GM12891 (cell line): ENCODE measurements at regions not wholly inside any gene's neighbourhood (a gene's known extent, or its start where the extent isn't known, plus 50 kb on each side); places are given as distances from the start of the nearest gene placed in this dataset.

Source experiments
- DNase-seq: peaks from one replicate; pipeline ENCODE4 v3.0.0; 2011; ENCODE audit warnings: low spot score; ENCODE audit not compliant: insufficient read length
- FAIRE-seq: peaks from 2 replicates; lab custom pipeline; 2011; peaks lifted over from hg19 to GRCh38; lab: Jason Lieb, UNC
- PAX5 ChIP-seq: IDR thresholded peaks from 2 replicates; pipeline ENCODE4 v1.6.1; 2011; ENCODE audit warnings: low read length, moderate library complexity, mild to moderate bottlenecking; ENCODE audit not compliant: insufficient read depth, severe bottlenecking
- POLR2A ChIP-seq: IDR thresholded peaks from 2 replicates; pipeline ENCODE4 v1.6.1; 2011; ENCODE audit warnings: low read depth, low read length, control low read depth
- POLR2AphosphoS5 ChIP-seq: IDR thresholded peaks from 2 replicates; pipeline ENCODE4 v1.6.1; 2011; ENCODE audit warnings: low read depth, low read length, control low read depth
- POU2F2 ChIP-seq: IDR thresholded peaks from 2 replicates; pipeline ENCODE4 v1.6.1; 2011; ENCODE audit warnings: low read depth, mild to moderate bottlenecking, control low read depth, low read length, moderate library complexity
- SPI1 ChIP-seq: IDR thresholded peaks from 2 replicates; pipeline ENCODE4 v1.6.1; 2011; ENCODE audit warnings: low read depth, low read length, control low read depth
- TAF1 ChIP-seq: IDR thresholded peaks from 2 replicates; pipeline ENCODE4 v1.6.1; 2011; ENCODE audit warnings: low read depth, low read length, control low read depth

DNA sequence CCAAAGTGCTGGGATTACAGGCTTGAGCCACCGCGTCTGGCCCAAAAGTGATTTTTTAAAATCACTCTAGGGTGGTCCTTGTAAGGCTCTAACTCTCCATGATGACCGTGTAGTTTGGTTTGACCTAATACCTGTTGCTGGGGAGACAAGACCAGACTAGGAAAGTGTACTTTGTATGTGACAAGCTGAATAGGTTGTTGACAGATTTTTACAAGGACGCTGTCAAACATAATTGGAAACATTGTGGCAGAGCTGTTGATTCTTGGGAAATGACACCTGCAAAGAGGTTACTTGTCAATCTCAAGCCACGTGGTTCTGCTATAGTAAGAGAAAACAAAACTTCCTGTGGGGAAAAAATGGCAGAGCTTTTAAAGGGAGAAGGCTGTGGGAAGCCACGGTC, 802.4 kb upstream of the HS3ST1 start:
- DNase-seq: no peak

DNA sequence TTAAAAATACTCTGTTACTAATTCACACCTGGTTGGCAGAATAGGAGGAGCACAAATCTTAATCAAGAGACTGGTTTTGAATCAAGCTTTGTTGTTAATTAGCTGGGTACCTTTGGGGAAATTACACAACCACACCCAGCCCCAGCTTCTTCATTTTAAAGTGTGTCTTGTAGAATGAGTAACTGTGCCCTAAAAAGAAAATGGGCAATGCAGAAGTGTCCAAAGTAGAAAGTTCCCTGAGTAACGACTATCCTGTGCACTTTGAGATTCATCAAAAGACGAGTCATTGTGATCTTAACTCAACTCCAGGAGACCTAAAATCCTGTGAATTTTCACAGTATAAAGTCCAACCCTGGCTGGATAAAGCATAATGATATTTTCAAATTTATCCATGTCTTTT, 792.3 kb upstream of the HS3ST1 start:
- DNase-seq: no peak
- TF ChIP-seq POLR2AphosphoS5 (no peak), TAF1 (no peak), SPI1 (no peak), PAX5 (no peak), POU2F2 (no peak), POLR2A (no peak)
- FAIRE-seq: no peak

More for the DNA sequence above, 802.4 kb upstream of the HS3ST1 start:
- TF ChIP-seq POLR2AphosphoS5 (no peak), PAX5 (no peak), POU2F2 (no peak), TAF1 (no peak), SPI1 (no peak), POLR2A (no peak)
- no peak for FAIRE-seq

DNA sequence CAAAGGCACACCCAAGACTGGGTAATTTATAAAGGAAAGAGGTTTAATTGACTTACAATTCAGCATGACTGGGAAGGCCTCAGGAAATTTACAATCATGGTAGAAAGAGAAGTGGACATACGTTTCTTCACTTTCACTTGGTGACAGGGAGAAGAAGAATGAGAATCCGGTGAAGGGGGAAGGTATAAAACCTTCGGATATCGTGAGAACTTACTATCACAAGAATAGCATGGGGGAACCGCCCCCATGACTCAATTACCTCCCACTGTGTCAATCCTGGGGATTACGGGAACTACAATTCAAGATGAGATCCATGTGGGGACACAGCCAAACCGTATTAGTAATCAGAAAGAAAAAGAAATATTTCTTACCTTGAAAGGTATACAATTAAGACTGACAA, 782.9 kb upstream of the HS3ST1 start:
- no peak for DNase-seq
- FAIRE-seq: no peak
- TF ChIP-seq POU2F2 (no peak), SPI1 (no peak), POLR2A (no peak), TAF1 (no peak), PAX5 (no peak), POLR2AphosphoS5 (no peak)

DNA sequence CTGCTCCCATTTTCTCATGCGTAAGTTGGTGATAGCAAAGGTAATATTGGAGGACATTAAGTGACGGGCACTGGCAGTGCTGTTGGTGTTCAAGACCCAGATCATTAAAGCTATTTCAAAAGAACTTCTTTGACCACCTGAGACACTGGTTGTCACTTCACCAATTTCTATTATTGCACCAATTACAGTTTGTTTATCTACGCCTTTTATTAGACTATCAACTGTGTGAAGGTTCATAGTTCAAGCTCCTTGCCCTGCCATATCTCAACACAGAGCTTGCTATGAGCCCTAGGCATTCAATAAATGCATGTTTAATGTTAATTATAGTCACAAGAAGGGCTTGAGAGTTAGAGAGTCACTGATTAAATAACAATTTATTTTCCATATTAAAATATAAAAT, 778.7 kb upstream of the HS3ST1 start:
- FAIRE-seq (no peak), DNase-seq (no peak)
- TF ChIP-seq POLR2AphosphoS5: no peak

DNA sequence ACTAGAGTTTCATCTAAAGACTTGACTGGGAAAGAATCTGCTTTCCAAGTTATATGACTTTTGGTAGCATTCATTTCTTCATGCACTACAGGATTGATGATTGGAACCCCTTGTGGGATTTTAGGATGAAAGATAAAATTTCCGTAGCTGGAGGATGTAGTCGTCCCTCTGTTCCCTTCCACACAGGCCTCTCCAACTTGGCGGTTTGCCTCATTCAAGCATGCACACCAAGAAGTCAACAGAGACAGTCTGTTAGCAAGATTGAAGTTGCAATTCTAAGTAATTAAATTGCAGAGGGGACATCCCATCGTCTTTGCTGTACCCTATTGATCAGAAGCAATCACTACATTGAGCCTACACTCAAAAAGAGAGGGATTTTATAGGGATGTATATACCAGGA, 777.4 kb upstream of the HS3ST1 start:
- FAIRE-seq (no peak), DNase-seq (no peak)
- TF ChIP-seq SPI1: no peak

DNA sequence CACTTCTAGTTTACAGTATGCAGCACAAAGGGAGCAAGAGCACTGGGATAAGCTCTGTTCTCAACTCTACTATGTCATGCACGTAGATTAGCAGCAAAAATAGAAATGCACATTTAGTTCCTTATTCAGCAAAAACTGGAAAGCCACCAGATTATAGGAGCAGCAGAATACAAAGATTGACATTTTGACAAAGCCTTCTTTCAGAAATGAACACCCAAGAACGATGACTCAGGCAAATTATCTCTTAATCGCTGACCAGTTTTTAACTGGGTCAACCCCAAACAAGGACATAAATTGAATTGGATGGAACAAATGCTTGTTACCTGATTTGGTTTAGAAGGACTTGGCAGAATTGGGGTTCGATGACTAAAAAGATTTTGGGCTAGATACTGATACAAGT, 775.3 kb upstream of the HS3ST1 start:
- no peak for FAIRE-seq
- DNase-seq: no peak
- TF ChIP-seq SPI1 (no peak), POLR2A (no peak), POLR2AphosphoS5 (no peak), POU2F2 (no peak), TAF1 (no peak), PAX5 (no peak)

DNA sequence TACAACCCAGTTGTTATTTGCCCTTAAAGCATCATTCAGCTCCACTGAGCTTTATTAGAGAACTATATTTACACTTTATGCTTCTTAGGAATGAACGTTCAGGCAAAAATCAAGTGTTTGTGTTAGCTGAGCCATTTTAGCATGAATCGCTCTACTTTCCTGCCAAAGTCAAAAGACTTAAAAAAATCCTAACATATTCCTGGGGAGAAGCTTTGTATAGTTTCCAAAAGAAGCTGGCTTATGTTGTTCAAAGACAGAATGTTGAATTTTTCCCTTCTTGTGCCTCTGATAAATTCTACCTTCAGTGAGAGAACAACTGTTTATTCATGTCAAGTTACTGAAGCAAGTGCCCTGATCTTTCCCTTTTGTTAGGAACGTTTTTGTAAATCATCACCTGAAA, 771.5 kb upstream of the HS3ST1 start:
- DNase-seq: no peak
- no peak for FAIRE-seq
- TF ChIP-seq POLR2A (no peak), TAF1 (no peak), POLR2AphosphoS5 (no peak), PAX5 (no peak), POU2F2 (no peak), SPI1 (no peak)

DNA sequence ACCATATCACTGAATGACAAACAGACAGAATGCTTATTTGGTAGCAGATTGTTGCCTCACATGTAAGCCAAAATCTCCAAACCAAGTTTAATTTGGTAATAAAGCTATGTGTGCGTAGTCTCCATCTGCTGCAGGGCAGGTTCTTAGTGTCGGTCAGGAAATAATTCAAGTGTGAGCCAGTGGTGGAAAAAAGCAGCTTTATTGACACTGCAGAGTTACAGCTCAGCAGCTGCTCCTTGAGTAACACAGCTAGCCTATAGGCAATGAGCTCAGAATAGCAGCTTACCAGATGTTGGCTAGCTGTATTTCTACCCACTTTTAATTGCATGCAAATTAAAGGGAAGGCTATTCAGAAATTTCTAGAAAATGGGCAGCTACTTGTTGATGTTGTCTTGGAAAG, 757.8 kb upstream of the HS3ST1 start:
- no peak for FAIRE-seq
- DNase-seq: no peak
- TF ChIP-seq PAX5: no peak

DNA sequence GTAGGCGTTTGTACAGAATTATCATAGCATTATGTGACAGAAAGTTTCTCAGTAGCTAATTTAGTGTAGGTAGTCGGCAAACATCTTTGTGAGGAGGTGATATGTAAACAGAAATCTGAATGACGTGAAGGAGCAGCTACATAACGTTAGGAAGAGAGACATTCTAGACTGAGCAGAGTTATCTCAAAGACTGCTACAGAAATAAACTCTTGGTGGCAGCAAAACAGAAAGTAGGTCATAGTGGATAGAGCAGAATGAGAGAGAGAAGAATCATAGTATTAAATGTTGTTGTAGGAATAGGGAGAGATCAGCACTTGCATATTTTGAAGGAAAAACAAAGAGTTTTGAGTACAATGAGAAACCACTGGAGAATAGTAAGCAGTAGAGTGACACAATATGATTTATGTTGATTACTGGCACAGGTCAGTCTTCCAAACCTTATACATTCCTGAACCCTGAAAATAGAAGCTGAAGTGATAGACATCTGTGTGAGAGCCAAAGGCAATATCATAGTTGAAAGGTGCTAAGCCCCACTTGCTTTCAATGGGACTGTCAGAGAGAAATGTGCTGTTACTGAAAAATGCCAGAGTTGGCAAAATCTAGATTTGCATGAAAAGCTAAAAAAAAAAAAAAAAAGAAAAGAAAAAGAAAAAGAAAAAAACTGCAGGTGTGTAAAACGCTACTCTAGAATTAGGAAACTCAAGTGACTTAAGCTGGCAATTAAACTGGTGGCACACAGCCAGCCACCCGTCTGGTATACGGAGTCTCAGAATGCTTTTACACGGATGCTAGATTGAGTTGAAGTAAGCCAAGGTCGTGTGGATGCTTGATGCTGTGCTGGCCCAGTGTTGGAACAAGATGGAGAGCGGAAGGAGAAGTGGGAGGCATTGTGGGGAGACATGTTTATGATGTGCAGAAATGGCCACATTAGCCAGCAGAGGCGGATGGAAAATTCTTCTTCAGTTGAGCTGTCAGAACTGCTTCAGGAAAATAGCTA, 750.2 kb upstream of the HS3ST1 start:
- DNase-seq (no peak), FAIRE-seq (no peak)
- no peak for TF ChIP-seq SPI1
- TF ChIP-seq POLR2A: no peak
- TF ChIP-seq TAF1: no peak
- TF ChIP-seq PAX5: no peak
- TF ChIP-seq POU2F2: no peak
- no peak for TF ChIP-seq POLR2AphosphoS5

DNA sequence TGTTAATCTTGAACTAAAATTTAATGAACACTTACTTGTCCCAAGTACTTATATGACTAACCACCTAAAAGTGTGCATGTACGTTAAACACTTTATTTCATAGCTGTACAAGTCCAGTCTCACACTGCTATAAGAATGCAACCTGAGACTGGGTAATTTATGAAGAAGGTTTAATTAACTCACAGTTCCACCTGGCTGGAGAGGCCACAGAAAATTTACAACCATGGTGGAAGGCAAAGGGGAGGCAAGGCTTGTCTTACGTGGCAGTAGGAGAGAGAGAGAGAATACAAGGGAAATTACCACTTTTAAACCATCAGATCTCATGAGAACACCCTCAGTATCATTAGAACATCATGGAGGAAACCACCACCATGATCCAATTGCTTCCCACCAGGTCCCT, 748.7 kb upstream of the HS3ST1 start:
- DNase-seq (no peak), FAIRE-seq (no peak)
- TF ChIP-seq PAX5 (no peak), POLR2A (no peak)

DNA sequence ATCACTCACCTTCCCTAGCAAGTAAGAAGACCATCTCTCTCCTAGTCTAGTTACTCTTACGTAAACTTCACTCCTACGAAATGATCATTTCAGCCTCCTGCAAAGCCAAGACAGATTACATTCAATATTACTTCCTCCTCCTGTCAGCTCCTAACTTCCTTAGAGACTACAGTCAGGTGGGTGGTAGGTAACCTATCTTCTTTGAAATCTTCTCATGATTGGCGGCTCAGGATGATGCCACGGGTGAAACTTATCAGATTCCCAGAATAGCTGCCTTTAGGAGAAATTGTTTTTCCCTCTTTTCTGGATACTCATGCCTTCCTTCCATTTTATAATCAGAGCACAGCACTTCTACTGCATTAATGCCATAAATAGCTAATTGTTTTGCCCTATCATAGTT, 744.8 kb upstream of the HS3ST1 start:
- TF ChIP-seq SPI1 (no peak), POU2F2 (no peak), PAX5 (no peak), POLR2AphosphoS5 (no peak), POLR2A (no peak), TAF1 (no peak)
- FAIRE-seq: no peak
- DNase-seq: no peak
